Left ventricle myocardium superior (tissue), 1 donor: ENCODE measurements at regions not wholly inside any gene's neighbourhood (a gene's known extent, or its start where the extent isn't known, plus 50 kb on each side); places are given as distances from the start of the nearest gene placed in this dataset.
"Not testable (repeated sequence)": the region's sequence is repeated elsewhere in the genome, so short reads cannot be mapped to it uniquely, and the experiment has no call there.

Experiments
- ATAC-seq: fragments of 200-7000 bp; cut with Tn5 transposase; one replicate; pipeline ENCODE4 v1.9.1; 2020; ENCODE audit warnings: mild to moderate bottlenecking, moderate library complexity
- DNase-seq: peaks from one replicate; pipeline ENCODE4 v3.0.0-alpha.2; 2020
- intact Hi-C: fragments of 100-400 bp; cut with micrococcal nuclease; formaldehyde crosslinking; loops from one replicate; pipeline ENCODE4 v1.11.0; 2022
- donor health status: DM: no; HTN: yes; CAD: no; lungs with severe emphysema.

- intact Hi-C loops, result no loop called here
- no peak for DNase-seq
- ATAC-seq, result no peak
Measured at GRCh38 chr7:142494021-142494420, 236.2 kb upstream of the PRSS58 start.

GRCh38 chr7:142488842-142489241, 231.0 kb upstream of the PRSS58 start:
- DNase-seq, result no peak
- intact Hi-C loops, result no loop called here
- no peak for ATAC-seq

GRCh38 chr7:142488036-142488633, 230.3 kb upstream of the PRSS58 start:
- ATAC-seq (peak; percentile 42), DNase-seq (no peak)
- intact Hi-C loops, result no loop called here

GRCh38 chr7:142487565-142487964, 229.7 kb upstream of the PRSS58 start:
- DNase-seq, ATAC-seq, intact Hi-C loops: not testable (repeated sequence)

GRCh38 chr7:142487124-142487523, 229.3 kb upstream of the PRSS58 start:
- ATAC-seq (no peak), DNase-seq (no peak)
- intact Hi-C loops, result no loop called here

GRCh38 chr7:142485617-142486226, 227.9 kb upstream of the PRSS58 start:
- DNase-seq (no peak), ATAC-seq (no peak)
- intact Hi-C loops, result no loop called here

- ATAC-seq (no peak), DNase-seq (no peak)
- intact Hi-C loops, result no loop called here
Measured at GRCh38 chr7:142483659-142484317, 225.9 kb upstream of the PRSS58 start.

- DNase-seq (peak; percentile 43), ATAC-seq (peak; percentile 58)
- intact Hi-C loops, result no loop called here
Measured at GRCh38 chr7:142482891-142483658, 225.2 kb upstream of the PRSS58 start.

- DNase-seq (no peak), ATAC-seq (peak; percentile 31)
- intact Hi-C loops, result no loop called here
Measured at GRCh38 chr7:142481548-142481947, 223.7 kb upstream of the PRSS58 start.

- ATAC-seq (peak; percentile 53), DNase-seq (no peak)
- intact Hi-C loops, result no loop called here
Measured at GRCh38 chr7:142478479-142479220, 220.8 kb upstream of the PRSS58 start.

- intact Hi-C loops, DNase-seq, ATAC-seq: not testable (repeated sequence)
Measured at GRCh38 chr7:142477801-142478200, 219.9 kb upstream of the PRSS58 start.

GRCh38 chr7:142477079-142477651, 219.3 kb upstream of the PRSS58 start:
- ATAC-seq, result no peak
- intact Hi-C loops, result no loop called here
- no peak for DNase-seq

GRCh38 chr7:142476077-142476476, 218.2 kb upstream of the PRSS58 start:
- ATAC-seq, result no peak
- intact Hi-C loops, result no loop called here
- DNase-seq, result no peak

- ATAC-seq, result no peak
- intact Hi-C loops, result no loop called here
- DNase-seq, result no peak
Measured at GRCh38 chr7:142471820-142472219, 214.0 kb upstream of the PRSS58 start.

GRCh38 chr7:142470544-142470830, 212.6 kb upstream of the PRSS58 start:
- DNase-seq (no peak), ATAC-seq (no peak)
- intact Hi-C loops, result no loop called here

GRCh38 chr7:142469696-142470543, 212.1 kb upstream of the PRSS58 start:
- ATAC-seq (no peak), DNase-seq (no peak)
- intact Hi-C loops, result no loop called here

GRCh38 chr7:142468871-142469665, 211.2 kb upstream of the PRSS58 start:
- ATAC-seq (no peak), DNase-seq (no peak)
- intact Hi-C loops, result no loop called here
